ENCODE measurements at regions not wholly inside any gene's neighbourhood (a gene's known extent, or its start where the extent isn't known, plus 50 kb on each side); places are given as distances from the start of the nearest gene placed in this dataset.

DNA sequence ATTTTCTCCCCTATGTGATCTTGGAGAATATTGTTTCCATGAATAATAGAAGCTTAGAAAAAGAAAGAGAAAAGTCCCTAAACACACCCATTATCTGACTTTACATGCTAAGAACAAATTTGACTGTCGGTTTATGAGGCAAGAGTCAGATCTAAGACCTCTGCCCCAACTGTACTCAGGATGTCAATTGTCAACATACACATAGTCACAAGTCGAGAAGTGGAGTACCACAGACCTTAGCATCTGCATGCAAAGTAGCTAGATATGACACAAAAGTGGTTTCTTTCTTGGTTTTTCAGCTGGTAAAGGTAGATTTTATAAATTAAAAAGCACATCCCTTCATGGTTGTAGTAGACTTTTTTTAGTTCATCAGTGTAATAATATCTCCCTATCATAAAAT lies 97.2 kb upstream of the DPYD start:
- DNase-seq, result no peak

DNA sequence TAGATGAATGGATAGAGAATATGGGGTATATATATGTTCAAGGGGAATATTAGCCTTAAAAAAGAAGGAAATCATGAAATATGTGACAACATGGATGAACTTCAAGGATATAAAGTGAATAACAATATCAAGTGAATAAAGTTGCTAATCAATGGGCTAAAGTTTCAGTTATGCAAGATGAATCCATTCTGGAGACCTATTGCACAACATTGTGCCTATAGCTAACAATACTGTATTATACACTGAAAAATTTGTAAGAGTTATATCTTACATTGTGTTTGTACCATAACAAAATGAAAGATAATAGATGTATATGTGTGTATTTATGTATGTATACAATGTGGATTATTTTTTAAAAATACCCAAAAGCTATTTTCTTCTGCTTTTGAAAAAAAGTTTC lies 96.3 kb upstream of the DPYD start:
- DNase-seq, result no peak

DNA sequence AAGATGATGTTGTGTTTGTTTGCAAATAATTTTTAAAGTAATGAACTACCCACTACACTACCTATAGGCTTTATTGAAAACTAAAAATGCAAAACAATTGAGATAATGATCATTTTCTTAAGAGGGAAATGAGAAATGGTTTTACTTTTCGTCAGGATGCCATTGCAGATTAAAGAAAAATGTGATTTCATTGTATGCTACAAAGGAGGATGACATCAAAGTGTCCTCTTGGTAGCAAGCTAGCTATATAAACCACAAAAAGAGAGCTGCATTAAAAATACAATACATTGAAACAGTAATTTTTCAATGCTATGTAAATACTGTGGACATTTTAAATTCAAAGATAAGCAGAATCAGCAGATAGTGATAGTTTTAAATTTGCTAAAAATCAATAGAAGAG lies 87.5 kb upstream of the DPYD start:
- DNase-seq, result no peak

DNA sequence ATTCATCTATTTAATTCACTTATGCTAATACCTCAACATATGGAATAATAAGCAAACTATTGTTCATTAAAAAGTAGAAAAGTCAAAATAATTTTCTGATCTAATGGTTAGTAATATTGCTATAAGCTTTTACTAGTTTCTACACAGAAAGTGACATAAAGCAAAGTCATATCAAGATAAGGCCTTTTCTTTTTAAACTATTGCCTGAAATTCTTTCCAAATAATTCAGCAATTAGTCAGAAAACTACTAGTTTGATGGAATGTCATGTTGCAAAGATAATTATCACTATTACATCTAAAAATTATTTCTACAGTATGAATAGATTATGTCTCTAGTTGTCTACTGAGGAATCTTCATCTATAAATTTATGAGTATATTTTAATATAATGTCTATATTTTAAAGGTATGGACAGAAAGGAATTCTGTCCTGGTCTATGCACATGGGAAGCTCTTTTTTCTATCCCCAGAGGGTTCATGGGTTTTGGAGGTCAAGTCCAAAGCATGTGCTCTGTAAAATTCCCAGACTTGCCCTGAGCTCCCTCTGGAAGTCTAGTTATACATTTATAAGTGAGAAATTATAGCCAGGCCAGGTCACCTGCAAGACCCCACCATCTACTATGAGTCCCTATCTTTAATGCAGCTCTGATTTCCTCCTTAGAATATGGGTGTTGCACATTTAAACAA lies 84.6 kb upstream of the DPYD start:
- DNase-seq, result no peak

DNA sequence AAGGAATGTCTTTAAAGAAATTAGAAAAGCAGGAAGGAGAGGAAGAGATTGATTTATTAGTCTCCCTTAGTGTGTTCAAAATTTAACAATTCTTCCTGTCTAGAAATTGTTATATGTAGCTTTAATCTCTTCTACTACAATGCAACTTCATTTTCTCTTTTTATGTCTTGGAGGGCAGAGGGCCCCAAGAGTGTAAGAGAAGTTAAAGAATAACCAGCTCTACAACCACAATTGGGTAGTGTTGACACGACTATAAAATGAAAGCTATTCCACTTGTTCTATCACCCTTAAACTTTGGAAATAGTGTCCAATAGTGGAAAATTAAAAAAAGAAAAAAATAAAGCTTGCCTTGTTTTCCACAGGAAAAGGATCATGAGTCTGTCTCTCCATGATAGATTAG lies 82.6 kb upstream of the DPYD start:
- DNase-seq, result no peak

DNA sequence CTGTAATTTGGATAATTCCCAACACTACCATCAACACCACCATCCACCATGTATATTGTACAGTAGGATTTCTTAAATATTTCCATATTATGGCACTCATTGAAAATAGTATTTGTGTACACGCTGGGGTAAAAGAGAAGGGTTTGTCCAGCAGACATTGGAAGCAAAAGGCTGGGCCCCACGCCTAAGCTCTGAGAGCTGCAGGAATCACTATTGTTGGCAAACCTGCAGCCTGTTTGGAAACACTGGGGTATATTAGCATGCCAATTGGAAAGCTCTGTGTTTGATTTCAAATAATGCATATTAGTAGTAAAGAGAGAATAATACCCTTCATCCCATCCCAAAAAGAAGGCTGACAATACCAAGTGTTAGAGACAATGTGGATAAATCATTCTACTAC lies 81.5 kb upstream of the DPYD start:
- DNase-seq, result no peak

DNA sequence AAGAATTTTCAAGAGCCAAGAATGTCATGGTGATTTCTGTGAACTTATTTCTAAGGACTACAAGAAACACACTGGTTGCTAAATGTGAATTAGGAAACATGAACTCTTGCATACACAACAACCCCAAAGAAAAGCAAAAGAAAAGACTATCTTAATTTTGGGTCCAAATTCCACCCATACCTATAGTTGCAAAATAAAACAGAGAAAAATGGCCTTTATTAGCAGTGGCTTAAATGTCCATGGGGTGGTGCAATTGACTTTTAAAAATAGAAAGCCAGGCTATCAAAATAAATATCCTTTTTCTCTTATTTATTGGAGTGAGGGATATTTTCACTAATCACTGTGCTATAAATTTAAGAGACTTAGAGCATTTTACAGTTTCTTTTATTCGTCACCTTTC lies 80.9 kb upstream of the DPYD start:
- no peak for DNase-seq

DNA sequence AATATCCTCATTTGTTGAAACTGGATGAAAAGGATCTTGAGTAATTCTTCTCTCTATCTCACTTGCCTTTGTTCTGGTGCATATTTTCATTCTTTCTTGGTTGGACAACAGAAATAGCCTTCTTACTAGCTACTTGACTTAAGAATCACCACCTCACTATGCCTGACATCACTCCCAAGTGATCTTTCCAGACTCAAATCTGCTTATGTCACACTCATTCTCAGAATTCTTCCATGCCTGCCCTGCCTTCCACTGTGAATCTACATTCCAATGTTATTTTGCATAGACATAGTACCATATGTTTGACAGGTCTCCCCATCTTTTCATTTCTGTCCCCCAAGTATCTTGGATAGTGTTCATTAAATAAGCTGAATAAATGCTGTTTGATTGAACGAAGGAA lies 78.5 kb upstream of the DPYD start:
- DNase-seq, result no peak

DNA sequence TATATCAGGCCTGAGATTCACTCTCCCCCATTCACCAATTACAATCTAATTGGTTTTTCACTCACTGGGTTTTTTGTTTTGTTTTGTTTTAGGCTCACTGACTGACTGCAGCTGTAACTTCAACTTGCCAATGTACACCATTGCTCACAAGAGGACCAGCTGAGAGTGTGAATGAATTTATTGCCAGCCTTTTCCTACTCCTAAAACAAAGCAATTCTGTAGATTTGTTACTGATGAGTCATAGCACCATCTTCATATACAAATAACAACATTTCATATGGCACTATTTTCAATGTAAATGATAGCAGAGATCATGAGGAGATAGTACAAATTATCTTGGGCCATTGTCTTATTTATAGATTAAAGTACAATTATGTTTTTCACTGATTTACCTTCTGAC lies 76.0 kb upstream of the DPYD start:
- DNase-seq, result no peak

DNA sequence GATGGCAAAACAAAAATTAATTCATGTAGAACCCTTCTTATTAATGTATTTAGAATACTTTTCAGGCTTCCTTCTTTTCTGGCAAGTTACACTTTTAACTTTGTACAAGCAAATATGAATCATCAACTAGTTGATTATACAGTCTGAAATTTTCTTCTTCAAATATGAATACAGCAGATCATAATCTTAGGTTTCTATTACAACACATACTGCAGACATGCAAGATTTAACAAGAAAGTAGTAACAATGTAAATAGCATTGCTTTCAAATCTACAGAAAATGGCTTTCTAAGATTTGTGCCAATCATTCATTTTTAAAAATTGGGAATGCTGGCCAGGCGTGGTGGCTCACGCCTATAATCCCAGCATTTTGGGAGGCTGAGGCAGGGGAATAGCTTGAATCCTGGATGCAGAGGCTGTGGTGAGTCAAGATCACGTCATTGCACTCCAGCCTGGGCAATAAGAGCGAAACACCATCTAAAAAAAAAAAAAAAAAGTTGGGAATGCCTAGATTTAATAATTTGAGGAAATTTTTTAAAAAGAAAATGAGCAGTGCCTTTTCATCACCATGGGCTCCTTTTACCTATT lies 68.4 kb upstream of the DPYD start:
- no peak for DNase-seq

DNA sequence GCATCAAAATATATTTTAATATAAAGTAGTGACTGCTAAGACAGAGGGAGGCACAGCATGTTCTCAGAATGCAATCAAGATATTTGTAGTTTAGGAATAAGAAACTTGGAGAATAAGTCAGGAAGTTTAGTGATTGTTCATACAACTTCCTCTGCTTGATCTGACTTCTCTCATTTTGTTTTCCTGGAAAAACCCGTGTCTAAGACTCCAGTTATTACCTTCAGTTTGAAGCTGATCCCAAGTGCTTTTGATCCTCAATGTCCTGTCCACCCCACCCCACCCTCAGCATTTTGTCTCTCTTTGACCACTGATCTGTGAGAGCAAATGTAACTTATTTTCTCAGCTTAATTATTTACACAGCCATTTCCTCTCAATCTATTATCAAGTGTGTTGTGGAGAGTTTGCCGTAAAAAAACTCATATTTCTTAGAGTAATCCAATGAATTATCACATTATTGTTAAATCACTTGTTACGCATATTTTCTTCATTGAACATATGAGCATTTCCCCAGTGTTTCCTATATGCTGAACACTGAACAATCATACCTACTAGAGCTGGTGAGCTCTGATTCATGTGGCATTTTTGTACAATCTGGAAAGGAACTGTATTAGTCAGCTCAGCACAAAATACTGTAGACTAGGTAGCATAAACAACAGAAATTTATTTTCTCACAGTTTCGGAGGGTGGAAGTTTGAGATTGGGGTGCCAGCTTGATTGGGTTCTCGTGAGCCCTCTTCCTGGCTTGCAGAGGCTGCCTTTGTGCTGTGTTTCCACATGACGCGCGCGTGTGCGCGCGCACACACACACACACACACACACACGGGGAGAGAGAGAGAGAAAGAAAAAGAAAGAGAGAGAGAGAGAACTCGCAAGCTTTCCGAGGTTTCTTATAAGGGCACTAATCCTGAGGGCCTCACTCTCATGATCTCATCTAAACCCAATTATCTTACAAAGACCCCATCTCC lies 65.5 kb upstream of the DPYD start:
- no peak for DNase-seq

DNA sequence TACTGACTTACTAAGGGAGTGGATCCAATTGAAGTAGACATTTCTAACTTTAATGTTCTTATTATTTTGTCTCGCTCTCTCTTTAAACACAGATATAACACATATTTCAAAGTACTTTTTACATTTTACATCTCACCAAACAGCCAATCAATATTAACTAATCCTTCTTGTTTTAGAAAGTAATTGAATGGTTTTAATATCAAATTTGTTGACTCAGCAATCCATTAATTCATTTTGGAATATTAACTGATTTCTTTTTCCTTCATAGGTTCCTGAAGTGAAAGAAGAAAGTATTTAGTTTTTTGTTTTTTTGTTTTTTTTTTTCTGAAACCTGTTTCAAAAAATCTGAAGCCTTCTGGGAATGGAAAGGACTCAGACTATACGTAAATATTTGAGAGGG lies 62.3 kb upstream of the DPYD start:
- DNase-seq, result no peak

DNA sequence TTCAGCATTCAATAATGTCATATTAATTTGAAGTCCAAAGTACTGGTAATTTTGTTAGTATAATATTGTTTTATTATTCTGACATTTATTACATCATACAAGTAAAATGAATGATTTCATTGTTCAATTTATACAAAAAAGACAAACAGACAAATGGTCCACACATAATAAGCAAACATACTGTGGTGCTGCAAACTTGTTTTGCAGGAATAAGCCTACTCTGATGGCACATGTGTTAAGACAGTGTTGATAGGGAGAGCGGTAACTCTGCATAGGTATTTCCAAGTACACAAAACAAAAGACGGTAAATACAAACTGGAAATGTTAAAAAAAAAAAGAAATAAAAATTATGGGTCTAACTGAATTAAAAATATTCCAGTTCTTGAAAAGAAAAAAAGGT lies 59.7 kb upstream of the DPYD start:
- DNase-seq, result no peak

DNA sequence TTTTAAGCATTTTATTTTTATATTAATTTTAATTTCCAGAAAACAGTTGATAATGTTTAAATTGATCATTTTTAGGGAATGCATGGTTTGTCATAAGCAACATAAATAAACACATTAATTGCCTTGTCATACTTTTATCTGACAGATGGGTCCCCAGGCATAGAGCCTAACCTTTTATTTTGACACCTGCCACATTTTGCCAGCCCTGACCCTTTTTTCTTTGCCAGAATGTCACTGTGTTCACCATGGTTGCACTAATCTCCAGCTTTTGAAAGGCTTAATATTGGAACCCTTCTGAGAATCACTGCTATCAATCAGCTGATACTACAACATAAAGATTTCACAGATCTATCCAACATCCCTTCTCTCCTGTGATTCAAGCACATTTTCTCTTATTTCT lies 56.0 kb upstream of the DPYD start:
- DNase-seq, result no peak

Data from RPMI8226 (cell line).